MCF 10A (cell line): ENCODE measurements at regions not wholly inside any gene's neighbourhood (a gene's known extent, or its start where the extent isn't known, plus 50 kb on each side); places are given as distances from the start of the nearest gene placed in this dataset.
"Not testable (repeated sequence)": the region's sequence is repeated elsewhere in the genome, so short reads cannot be mapped to it uniquely, and the experiment has no call there.

Source experiments
- BruUV-seq: library from RNA; stranded (reverse); fragments of 400-500 nt; replicated peaks from 2 replicates; lab custom pipeline; 2021; lab: Mats Ljungman, UMichigan
- CTCF ChIA-PET: fragments of 300-600 bp; sonication (Branson Sonifier 250); formaldehyde crosslinking; extraction: SDS; loops from one replicate; lab custom pipeline; 2021; ENCODE audit warnings: antibody characterized with exemption, inconsistent platforms; lab: Yijun Ruan, JAX
- POLR2A ChIA-PET: fragments of 300-600, 350-650 bp; sonication (Branson Sonifier 250); formaldehyde crosslinking; extraction: SDS; loops from one replicate; lab custom pipeline; 2020; ENCODE audit warnings: antibody characterized with exemption, inconsistent platforms; lab: Yijun Ruan, JAX
- DNase-seq: peaks from one replicate; pipeline ENCODE4 v3.0.0-alpha.2; 2018; ENCODE audit not compliant: unreplicated experiment
- H3K27ac Mint-ChIP-seq: one replicate; pipeline ENCODE4 v1.8.0; 2022; ENCODE audit warnings: mild to moderate bottlenecking, low read depth, mixed read lengths; ENCODE audit not compliant: unreplicated experiment
- H3K27me3 Mint-ChIP-seq: one replicate; pipeline ENCODE4 v1.8.0; 2022; ENCODE audit warnings: mixed read lengths; ENCODE audit not compliant: insufficient read depth, unreplicated experiment
- H3K36me3 Mint-ChIP-seq: one replicate; pipeline ENCODE4 v1.8.0; 2022; ENCODE audit warnings: mild to moderate bottlenecking, moderate library complexity, mixed read lengths; ENCODE audit not compliant: insufficient read depth, unreplicated experiment
- H3K4me1 Mint-ChIP-seq: one replicate; pipeline ENCODE4 v1.8.0; 2022; ENCODE audit warnings: mixed read lengths; ENCODE audit not compliant: insufficient read depth, unreplicated experiment
- H3K4me3 Mint-ChIP-seq: one replicate; pipeline ENCODE4 v1.8.0; 2022; ENCODE audit warnings: mild to moderate bottlenecking, moderate library complexity, mixed read lengths; ENCODE audit not compliant: unreplicated experiment
- H3K9me3 Mint-ChIP-seq: one replicate; pipeline ENCODE4 v1.8.0; 2022; ENCODE audit warnings: mixed read lengths; ENCODE audit not compliant: unreplicated experiment
- intact Hi-C: fragments of 100-400 bp; cut with micrococcal nuclease; formaldehyde crosslinking; loops from 2 replicates; pipeline ENCODE4 v1.14.1; 2022

GRCh38 chr1:120981489-120982094 is 92.0 kb downstream of the PPIAL4A start:
- BruUV-seq, H3K27ac Mint-ChIP-seq, H3K4me1 Mint-ChIP-seq, H3K4me3 Mint-ChIP-seq, POLR2A ChIA-PET, intact Hi-C loops, CTCF ChIA-PET, H3K9me3 Mint-ChIP-seq, H3K36me3 Mint-ChIP-seq, DNase-seq, H3K27me3 Mint-ChIP-seq: not testable (repeated sequence)

GRCh38 chr1:120994614-120995013 is 105.0 kb downstream of the PPIAL4A start:
- H3K4me1 Mint-ChIP-seq, H3K27me3 Mint-ChIP-seq, intact Hi-C loops, H3K4me3 Mint-ChIP-seq, POLR2A ChIA-PET, BruUV-seq, CTCF ChIA-PET, H3K9me3 Mint-ChIP-seq, DNase-seq, H3K27ac Mint-ChIP-seq, H3K36me3 Mint-ChIP-seq: not testable (repeated sequence)

GRCh38 chr1:120995025-120995424 is 105.5 kb downstream of the PPIAL4A start:
- H3K27me3 Mint-ChIP-seq, H3K4me1 Mint-ChIP-seq, H3K36me3 Mint-ChIP-seq, POLR2A ChIA-PET, CTCF ChIA-PET, DNase-seq, H3K4me3 Mint-ChIP-seq, BruUV-seq, H3K27ac Mint-ChIP-seq, intact Hi-C loops, H3K9me3 Mint-ChIP-seq: not testable (repeated sequence)

- POLR2A ChIA-PET, H3K9me3 Mint-ChIP-seq, H3K36me3 Mint-ChIP-seq, BruUV-seq, intact Hi-C loops, H3K4me3 Mint-ChIP-seq, H3K27me3 Mint-ChIP-seq, DNase-seq, H3K4me1 Mint-ChIP-seq, CTCF ChIA-PET, H3K27ac Mint-ChIP-seq: not testable (repeated sequence)
Observed at GRCh38 chr1:121001090-121001726, 111.6 kb downstream of the PPIAL4A start.

GRCh38 chr1:121003230-121003629 is 113.7 kb downstream of the PPIAL4A start:
- intact Hi-C loops, H3K9me3 Mint-ChIP-seq, H3K4me1 Mint-ChIP-seq, POLR2A ChIA-PET, H3K27me3 Mint-ChIP-seq, CTCF ChIA-PET, H3K27ac Mint-ChIP-seq, H3K4me3 Mint-ChIP-seq, BruUV-seq, DNase-seq, H3K36me3 Mint-ChIP-seq: not testable (repeated sequence)

GRCh38 chr1:121006826-121007225 is 117.3 kb downstream of the PPIAL4A start:
- H3K27ac Mint-ChIP-seq, H3K36me3 Mint-ChIP-seq, BruUV-seq, H3K4me3 Mint-ChIP-seq, intact Hi-C loops, CTCF ChIA-PET, H3K4me1 Mint-ChIP-seq, H3K27me3 Mint-ChIP-seq, POLR2A ChIA-PET, H3K9me3 Mint-ChIP-seq, DNase-seq: not testable (repeated sequence)

- BruUV-seq, H3K9me3 Mint-ChIP-seq, CTCF ChIA-PET, H3K27me3 Mint-ChIP-seq, H3K36me3 Mint-ChIP-seq, H3K4me3 Mint-ChIP-seq, POLR2A ChIA-PET, DNase-seq, H3K4me1 Mint-ChIP-seq, intact Hi-C loops, H3K27ac Mint-ChIP-seq: not testable (repeated sequence)
Observed at GRCh38 chr1:121007755-121008154, 118.2 kb downstream of the PPIAL4A start.

- H3K4me1 Mint-ChIP-seq, H3K27me3 Mint-ChIP-seq, intact Hi-C loops, POLR2A ChIA-PET, CTCF ChIA-PET, BruUV-seq, H3K36me3 Mint-ChIP-seq, DNase-seq, H3K27ac Mint-ChIP-seq, H3K9me3 Mint-ChIP-seq: not testable (repeated sequence)
- H3K4me3 Mint-ChIP-seq, result peak overlapping the region; percentile 63
Observed at GRCh38 chr1:121008512-121009215, 119.1 kb downstream of the PPIAL4A start.
